Embryonic facial prominence (tissue), 1 donor: ENCODE measurements at regions not wholly inside any gene's neighbourhood (a gene's known extent, or its start where the extent isn't known, plus 50 kb on each side); places are given as distances from the start of the nearest gene placed in this dataset.

Experiments
- DNase-seq: peaks from one replicate; pipeline ENCODE4 v3.0.0-alpha.2; 2016; ENCODE audit errors: extremely low spot score

DNA sequence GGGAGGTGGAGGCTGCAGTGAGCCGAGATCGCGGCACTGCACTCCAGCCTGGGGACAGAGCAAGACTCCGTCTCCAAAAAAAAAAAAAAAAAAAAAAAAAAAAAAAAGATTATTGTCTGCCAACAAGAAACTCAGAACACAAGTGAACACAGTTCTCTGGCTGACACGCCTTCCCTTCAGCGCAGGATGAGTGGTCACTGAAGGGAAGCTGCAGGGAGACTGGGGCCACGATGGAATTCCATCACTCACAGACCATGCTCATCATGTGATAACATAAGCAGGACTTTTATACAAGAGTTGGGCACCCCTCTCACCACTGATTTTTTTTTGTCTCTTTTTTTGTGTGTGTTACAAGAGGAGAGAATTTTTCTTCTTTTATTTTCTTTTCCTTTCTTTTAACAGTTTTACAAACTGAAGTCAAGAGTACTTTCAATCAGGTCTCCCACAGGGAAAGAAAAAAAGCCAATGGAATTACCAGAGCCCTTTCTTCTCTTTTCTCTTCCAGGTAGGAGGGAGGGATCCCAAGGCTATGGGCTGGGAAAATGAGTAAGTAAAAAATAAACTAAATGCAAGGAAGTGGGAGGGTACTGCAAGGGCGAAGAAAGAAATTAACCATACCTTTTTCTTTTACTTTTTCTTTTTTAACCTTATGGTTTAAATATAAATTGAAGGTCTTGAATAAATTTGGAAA is 435.6 kb downstream of the GPM6A start:
- DNase-seq: no peak

DNA sequence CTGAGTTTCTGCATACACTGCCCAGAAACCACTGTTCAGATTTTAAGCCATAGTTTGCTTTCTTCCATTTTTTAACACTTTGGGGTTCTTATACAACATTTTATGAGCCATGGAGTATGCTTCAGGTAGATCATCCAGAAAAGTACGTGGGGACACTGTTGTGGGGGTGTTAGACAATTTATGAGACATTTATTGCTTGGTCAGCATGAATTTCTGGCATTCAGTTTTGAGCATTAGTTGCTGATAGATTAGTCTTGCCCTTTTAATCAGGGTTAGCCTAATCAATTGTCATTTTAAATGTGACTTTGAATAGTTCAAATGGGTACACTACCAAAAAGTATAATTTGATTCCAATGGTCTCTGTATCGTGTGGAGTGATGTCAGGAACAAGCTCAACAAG is 434.9 kb downstream of the GPM6A start:
- DNase-seq: no peak

DNA sequence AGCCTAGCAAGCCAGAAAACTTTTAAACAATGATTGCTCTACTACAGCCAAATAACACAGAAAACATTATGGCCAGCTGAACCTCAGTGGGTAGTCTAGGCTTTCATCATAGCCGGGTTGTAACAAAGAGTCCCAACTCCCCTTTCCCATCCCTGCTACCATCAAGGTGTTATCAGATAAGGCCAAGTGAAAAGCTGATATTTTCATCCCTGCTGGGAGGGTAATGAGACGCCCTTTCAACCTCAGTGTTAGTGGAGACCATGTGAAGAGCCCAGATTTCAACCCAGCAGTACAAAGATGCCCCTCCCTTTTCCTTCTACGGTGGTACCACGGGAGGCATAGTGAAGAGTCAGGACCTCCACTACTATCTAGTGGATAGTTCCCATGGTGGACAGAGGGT is 433.7 kb downstream of the GPM6A start:
- no peak for DNase-seq

DNA sequence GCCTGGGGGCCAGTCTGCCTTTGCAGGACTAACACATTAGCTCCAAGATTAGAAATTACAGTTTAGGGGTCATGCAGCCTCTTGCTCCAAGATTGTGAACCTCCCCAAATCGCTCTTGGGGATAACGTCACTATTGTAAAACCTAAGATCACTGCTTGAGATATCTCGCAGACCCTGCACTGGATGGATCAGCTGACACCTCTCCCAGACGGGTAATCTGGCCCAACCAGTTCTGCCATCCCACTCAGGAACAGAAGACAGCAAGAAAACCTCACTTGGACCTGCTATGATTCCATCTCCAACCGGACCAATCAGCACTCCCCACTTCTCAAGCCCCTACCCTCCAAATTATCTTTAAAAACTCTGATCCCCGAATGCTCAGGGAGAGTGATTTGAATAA is 431.2 kb downstream of the GPM6A start:
- DNase-seq: no peak

DNA sequence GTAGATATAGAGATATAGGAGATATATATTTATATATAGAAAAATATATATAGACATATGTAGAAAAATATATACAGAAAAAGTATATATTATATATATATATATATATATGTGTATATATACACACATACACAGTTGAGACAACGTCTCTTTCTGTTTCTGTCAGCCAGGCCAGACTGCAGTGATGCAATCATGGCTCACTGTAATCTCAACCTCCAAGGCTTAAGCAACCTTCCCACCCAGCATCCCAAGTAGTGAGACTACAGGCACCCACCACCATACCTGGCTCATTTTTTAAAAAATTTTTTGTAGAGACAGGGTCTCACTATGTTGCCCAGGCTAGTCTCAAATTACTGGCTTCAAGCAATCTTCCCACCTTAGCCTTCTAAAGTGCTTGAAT is 426.3 kb downstream of the GPM6A start:
- no peak for DNase-seq

DNA sequence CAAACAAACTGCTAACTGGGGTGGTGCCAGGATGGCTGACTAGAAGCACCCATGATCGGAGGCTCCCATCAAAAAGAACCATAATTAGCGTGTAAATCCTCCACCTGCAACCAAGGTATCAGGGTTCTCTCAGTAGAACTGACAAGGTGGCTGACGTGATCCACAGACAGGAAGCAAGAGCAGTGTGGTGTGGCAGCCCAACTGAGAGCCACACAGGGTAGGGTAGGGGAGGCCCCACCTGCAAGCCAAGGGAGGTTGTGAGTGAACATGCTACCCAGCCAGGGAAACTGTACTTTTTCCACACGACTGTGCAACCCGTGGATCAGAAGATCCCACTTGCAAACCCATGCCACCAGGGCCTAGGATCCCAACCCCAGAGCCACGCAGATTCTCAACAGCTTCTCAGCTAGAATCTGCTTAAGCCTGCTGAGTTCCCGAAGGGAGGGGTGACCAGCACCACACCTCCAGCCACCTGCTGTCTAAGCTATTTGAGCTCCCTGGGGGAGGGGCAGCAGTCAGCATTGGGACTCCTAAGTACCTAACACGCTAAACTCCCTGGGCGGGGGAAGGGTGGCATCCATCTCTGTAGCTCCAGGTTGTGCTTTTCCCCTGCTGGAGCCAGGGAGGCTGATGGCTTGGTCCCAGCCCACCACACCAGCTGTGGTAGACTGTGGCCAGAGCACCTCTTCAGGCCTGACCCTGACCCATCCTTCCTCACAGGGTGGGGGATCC is 425.1 kb downstream of the GPM6A start:
- no peak for DNase-seq

DNA sequence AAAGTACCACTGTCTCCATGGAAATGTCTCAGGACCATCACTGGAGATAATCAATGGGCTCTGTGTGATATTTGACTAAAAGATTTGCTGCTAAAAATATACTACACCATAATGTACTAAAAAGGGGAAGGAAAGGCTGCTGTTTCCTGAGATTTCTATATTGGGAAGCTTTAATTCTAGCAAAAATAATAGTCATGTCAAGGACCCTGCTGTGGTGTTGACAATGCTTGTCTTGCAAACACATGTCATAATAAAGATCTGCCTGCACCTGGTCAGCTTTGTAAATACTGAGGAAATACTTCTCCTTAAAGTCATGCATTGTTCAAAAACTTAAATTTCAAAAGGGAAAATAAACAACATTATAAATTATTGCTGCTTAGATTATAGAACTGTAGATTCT is 417.9 kb downstream of the GPM6A start:
- no peak for DNase-seq

DNA sequence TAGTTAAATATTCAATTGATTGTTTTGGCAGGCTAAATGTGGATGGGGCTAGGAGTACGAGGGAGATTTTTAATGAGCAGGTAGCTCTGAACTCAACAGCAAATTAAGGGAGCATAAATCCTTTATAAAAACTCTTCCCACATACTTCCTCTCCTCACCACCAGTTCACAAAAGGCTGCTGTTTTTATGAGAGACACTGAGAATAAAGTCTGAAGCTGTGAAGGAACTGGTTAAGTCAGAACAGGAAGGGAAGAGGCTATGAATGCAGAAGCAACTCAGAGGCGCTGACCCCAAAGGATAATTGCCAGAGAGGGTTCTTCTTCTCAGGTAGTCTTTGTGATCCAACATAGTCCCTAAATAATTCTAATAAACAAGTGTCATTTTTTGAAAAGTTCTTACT is 406.1 kb downstream of the GPM6A start:
- no peak for DNase-seq

DNA sequence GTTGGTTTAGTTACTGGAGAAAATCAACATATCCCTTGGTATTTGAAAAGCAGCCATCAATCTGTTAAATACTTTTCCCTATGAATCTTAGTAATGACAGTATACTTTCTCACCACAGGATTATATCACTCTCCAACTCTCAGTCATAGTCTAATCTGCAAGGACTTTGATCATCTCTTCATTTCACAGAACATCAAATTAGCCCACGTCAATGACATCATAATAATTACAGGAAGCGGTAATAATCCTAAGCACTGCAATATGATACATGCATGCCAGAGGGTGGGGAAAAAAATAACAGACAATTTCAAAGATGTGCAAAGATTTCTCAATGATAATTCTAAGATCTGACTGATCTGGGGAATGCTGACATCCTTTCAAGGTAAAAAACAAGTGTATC is 404.1 kb downstream of the GPM6A start:
- no peak for DNase-seq

DNA sequence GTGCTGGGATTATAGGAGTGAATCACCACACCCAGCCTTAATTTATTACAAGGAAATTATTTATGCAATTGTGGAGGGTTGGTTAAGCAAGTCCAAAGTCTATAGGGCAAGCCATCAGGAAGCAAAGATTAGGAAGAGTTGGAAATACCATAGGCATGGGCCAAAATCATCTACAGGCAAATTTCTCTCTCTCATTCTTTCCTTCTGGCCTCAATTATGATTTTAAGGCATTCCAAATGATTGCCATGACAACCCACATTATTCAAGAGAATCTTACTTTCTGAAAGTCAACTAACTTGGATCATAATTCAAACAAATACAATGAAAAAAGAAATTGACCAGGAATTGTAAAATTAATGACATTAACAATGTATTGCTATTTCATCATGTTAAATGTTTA is 400.8 kb downstream of the GPM6A start:
- DNase-seq: no peak

DNA sequence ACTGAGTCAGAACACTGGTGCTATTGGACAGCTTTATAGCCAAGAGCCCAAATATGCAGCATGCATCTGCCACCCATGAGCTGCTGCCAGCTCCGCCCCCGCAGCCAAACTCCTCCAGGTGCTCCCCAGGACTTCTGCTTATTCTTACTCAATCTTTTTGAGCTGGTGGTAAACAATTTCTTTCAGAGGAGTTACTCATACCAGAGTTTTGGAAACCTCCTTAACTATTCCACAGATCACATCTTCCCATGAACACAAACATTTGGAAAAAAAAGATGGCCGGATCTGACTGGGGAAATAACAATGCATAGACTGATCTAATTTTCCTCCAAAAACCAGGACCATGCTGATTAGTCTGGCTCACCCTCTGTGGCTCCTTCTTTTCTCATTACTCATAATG is 399.9 kb downstream of the GPM6A start:
- no peak for DNase-seq

DNA sequence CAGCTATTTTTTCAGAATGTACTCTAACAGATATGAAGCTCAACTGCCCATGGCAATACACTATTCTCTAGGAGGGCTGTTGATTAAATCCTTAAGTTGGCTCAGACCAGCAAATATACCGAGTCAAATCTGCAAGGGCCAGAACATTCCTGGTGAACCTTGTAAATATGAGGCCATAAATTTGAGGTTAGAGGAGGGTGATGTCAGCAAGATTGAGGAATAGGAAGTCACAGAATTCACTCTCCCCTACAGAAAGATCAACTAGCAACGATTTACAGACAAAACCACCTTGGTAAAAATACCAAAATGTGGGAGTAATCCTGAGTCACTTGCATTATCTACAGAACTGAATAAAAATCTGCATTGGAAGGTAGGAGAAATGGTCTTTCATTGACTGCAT is 399.3 kb downstream of the GPM6A start:
- no peak for DNase-seq

DNA sequence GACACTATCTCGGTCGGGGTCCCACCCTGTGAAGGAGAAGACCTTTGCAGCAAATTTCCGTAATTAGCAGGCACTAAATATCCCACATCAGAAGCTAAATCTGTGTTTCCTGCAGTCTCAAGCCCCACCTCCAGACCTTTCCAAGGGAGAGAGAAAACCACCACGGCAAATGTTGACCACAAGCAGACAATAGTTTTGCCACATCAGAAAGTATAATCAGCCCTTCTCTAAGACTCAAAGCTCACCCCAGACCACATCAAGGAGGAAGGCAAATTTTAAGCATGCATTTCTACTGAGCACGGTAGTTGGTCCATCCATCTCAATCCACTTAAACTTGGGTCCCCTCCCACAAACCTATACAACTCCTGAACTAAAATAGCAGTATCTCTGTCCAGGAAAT is 398.5 kb downstream of the GPM6A start:
- no peak for DNase-seq

DNA sequence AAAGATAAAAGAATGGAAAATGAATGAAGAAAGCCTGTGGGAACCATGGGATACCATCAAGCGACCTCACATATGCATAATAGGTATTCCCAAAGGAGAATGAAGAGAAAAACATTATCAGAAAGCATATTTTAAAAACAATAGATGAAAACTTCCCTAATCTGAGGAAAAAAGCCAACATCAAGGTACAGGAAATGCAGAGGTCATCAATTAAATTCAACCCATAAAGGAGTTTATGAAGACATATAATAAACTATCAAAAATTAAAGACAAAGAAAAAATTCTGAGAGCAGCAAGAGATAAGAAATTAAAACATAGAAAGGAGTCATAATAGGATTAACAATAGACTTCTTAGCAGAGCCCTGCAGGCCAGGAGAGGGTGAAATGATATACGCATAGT is 397.5 kb downstream of the GPM6A start:
- DNase-seq: no peak

DNA sequence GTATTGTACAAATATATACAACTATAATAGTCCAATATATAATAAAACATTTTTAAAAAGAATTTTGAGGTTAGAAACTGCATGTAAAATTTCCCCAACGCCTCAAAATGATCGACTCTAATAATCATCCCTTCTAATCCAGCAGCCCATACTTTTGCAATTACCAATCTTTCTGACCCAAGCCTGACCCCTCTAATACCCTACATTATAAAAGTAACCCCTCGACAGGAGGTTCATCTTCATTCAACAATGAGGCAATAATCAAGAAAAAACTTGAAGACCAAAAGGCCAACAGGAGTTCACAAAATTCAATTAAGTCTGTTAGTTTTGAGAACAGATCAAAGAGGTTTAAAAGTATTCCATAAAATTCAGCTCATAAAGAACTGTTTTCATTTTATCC is 393.5 kb downstream of the GPM6A start:
- no peak for DNase-seq

DNA sequence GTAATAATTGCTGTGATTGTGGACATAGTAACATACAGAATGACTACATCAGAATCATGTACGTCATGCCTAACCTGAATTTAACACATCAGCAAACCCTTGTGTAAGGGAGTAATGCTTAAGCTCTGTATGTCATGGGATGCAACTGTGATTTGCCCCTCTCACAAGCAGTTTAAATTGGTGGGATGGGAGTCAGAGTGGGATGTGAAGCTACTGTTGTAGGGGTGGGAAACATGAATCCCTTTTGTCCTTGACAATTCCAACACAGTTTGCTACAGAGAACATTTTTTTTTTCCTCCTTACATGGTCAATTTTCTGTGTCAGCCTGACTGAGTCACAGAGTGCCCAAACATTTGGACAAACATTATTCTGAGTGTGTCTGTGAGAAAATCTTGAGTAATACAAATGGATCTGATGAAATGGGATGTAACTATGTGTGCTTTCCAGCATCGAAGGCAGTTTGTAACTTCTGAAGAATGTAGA is 392.8 kb downstream of the GPM6A start:
- DNase-seq: no peak

DNA sequence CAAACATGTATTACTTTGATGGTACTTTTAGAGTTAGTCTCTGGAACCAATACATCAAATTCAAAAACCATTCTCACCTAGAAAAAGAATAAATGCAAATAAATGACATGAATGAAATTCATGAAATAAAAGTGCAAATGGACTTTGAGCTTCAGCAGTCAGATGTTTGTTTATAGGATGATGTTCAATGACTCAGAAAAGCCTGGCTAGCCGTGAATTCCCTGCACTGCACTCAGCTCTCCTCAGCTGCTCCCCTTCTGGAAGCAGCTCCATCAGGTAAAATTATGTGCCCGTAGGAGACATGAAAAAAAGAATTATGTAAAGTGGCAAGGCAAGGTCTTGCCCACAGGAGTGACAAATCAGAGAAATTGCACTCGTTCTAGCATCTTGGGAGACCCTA is 390.6 kb downstream of the GPM6A start:
- DNase-seq: no peak

DNA sequence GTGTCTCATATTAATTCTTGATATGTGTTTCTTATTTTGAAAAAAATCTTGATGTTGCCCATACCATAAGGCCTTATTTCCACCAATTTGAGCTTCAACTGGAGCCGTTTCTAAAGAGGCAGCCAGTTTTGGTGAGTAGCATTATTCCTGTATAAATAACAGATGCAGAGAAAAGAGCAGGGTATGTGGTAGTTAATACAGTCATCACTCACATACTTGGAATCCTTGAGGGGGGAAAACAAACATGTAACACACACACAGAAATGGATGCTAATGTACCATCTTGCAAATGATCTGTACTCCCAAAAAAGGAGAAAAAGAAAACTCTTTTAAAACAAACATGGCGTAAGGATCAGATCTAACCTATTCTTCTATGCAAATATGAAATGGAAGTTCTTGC is 389.7 kb downstream of the GPM6A start:
- no peak for DNase-seq

DNA sequence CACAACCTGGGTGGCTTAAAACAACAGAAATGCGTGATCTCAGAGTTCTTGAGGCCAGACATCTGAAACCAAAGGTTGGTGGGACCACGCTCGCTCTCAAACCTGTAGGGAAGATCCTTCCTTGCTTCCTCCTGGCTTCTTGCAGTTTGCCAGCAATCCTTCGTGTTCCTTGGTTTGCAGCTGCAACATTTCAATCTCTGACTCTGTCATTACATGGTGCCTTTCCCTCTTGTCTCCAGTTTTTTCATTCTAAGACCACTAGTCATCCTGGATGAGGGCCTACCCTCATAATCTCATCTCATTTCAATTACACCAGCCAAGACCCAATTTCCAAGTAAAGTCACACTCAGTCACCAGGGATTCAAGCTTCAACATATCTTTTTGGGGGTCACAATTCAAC is 388.0 kb downstream of the GPM6A start:
- DNase-seq: no peak

DNA sequence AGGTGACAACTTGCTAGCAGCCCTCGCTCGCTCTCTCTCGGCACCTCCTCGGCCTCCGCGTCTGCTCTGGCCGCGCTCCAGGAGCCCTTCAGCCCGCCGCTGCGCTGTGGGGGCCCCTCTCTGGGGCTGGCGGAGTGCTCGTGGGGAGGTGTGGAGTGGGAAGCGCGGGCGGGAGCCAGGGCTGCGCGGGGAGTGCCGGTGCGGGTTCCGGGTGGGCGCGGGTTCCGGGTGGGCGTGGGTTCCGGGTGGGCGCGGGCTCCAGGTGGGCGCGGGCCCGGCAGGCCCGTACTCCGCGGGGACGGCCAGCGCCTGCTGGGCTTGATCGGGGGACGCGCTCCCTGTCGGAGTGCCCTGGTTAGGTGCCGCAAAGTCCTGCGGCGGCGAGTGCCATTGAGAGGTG is 384.3 kb downstream of the GPM6A start:
- no peak for DNase-seq

DNA sequence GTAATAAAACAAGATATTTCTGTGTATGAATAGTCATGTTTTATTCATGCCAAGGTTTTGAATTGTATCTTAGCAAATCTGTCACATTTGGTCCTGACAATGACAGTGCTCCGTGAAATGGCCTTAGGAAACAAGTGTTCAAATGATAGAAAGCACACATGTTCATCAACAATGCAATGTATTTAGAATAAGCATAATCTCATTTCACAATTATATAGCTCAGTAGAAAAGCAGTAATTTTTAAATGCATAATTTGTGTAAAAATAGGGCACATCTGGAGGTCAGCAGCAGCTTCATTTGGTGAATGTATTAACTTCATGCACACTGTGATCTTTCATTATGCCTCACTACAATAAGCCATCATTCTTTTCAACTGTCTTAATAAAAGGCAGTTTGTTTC is 380.4 kb downstream of the GPM6A start:
- DNase-seq: no peak

DNA sequence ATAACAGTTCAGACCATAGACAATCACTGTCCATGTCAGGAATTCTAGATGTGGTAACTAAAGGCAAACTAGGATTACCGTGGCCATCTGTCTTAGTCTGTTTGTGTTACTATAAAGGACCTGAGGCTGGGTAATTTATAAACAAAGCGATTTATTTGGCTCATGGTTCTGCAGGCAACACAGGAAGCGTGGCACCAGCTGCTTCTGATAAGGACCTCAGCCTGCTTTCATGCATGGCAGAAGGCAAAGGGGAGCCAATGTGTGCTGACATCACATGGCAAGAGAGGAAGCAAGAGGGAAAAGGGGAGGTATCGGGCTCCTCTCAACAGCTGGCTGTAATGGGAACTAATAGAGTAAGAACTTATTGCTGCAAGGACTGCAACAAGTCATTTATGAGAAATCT is 376.7 kb downstream of the GPM6A start:
- DNase-seq: no peak

DNA sequence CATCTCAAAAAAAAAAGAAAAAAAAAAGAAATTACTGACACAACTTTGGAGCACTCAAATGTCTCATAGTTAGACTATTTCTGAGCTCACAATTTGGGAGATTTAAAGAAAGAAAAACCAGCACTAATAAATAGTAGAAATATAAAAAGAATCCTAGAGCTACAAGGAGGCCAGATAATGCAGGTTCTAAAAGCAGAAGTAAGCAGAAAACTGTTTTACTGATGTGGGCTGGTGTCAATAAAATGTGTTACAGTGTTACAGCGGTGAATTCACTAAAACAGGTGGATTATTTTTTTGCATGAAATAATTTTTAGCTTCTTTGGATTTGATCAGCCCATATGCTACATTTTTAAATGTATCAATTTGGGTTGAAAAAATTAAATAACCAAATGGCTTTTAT is 375.9 kb downstream of the GPM6A start:
- no peak for DNase-seq

DNA sequence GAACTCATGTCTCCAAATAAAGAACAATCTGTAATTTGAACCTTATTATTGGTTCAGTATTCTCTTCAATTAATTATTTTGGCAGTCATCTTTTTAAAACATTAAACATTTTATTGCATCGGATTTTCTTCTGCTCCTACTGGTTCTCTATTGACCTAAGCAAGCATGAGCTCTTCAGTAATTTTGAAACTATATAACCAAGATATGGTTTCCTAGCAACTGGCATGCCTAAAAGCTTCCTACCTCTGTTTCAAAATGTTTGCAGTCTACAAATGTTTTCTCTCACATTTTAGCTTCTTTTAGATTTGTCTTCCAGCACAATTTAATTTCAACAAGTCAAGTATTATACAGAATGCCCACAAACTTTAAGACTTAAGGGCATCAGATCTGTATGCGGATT is 371.3 kb downstream of the GPM6A start:
- no peak for DNase-seq
